Adrenal gland (tissue), 9 donors: ENCODE measurements at regions not wholly inside any gene's neighbourhood (a gene's known extent, or its start where the extent isn't known, plus 50 kb on each side); places are given as distances from the start of the nearest gene placed in this dataset.

Experiments used
- DNase-seq, 7 donors: peaks; one replicate each; pipeline ENCODE4 v3.0.0-alpha.2; 2019 to 2020
- H3K27ac ChIP-seq, 5 donors: fragments of 200-600 bp; sonication (generic) in 4 of 5; 1 replicate in 3 of 5; 2 replicates in 2 of 5; pipeline versions ENCODE4 v1.5.1 to v1.8.0; 2016 to 2020; ENCODE audit warnings: mild to moderate bottlenecking in 1 of 5
- H3K27me3 ChIP-seq: fragments of 200-600 bp; 2 replicates; pipeline ENCODE4 v1.8.0; 2021
- H3K36me3 ChIP-seq, 2 donors: fragments of 200-600 bp; replicated peaks in 1 of 2; 1 replicate in 1 of 2; 2 replicates in 1 of 2; pipeline versions ENCODE4 v1.5.1 to v1.8.0; 2018 to 2022
- H3K4me1 ChIP-seq, 2 donors: fragments of 200-600 bp; replicated peaks in 1 of 2; 1 replicate in 1 of 2; 2 replicates in 1 of 2; pipeline versions ENCODE4 v1.5.1 to v1.8.0; 2018 to 2021
- H3K4me3 ChIP-seq, 4 donors: fragments of 200-600 bp; sonication (generic) in 3 of 4; one replicate each; pipeline ENCODE4 v1.5.1; 2016 to 2018
- H3K9me3 ChIP-seq, 3 donors: fragments of 200-600 bp; sonication (generic) in 1 of 3; replicated peaks in 1 of 3; 1 replicate in 2 of 3; 2 replicates in 1 of 3; pipeline versions ENCODE4 v1.5.1 to v1.8.0; 2016 to 2021
- POLR2A ChIP-seq, 2 donors: fragments of 450-650 bp; IDR thresholded peaks; one replicate each; pipeline ENCODE4 v1.6.1; 2017; ENCODE audit warnings: antibody characterized with exemption in 2 of 2, mild to moderate bottlenecking in 2 of 2, moderate library complexity in 1 of 2
- WGBS, 4 donors: extraction: QIAGEN DNeasy Blood & Tissue Kit in 2 of 4; methylation state at CpG; one replicate each; pipeline versions ENCODE4 v1.1.5 to v1.1.7; 2013 to 2017; 5-methylcytosine and 5-hydroxymethylcytosine counted together
- intact Hi-C, 2 donors: fragments of 100-400 bp; cut with DNase I; formaldehyde crosslinking; loops; one replicate each; pipeline versions ENCODE4 v1.14.1 to v1.15.0; 2022 to 2023
- TF ChIP-seq, protein P1 (sequence below), 6 experiments: fragments of 450-650 bp in 4 of 6; fragments of 200-600 bp in 2 of 6; sonication (generic) in 1 of 6; IDR thresholded peaks; 1 replicate in 5 of 6; 2 replicates in 1 of 6; pipeline versions ENCODE4 v1.5.1 to v1.8.0; 2016 to 2021; ENCODE audit warnings: antibody characterized with exemption in 6 of 6, mild to moderate bottlenecking in 2 of 6, moderate library complexity in 1 of 6
- donor health status: healthy with polysubstance abuse.
- donor health status: Bipolar disorder and iron deficiency.
- donor health status: DM: yes; HTN: yes; CAD: no.
- donor health status: DM: no; HTN: no; CAD: no.
- donor health status: DM: no; HTN: no; CAD: no.

DNA sequence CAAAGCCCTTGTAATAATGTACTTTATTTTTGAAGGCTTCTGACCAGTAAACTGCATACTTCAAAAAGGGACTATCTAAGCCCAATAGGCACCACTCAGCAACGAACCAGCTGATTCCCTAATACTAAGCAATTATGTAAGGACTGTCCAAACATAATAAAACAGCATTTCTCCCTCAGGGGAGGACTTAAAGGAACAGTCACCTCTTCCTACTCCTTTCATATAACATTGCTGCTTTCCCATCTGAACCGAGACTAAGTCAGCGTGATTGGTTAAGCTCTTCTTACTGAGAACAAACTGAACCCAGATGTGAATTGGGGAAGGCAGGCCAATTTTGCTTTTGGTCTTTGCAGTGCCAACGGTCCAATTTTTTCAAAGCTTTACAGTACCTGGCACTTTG lies 420.0 kb downstream of the METTL15 start:
- WGBS, 4 donors = 77 to 86% (median 82%) methylated on average over 4 of the region's 4 CpGs
- intact Hi-C loops = loop anchor here in 1 of 2 donors (5.0 kb wide), 1 partner anchor 831 kb away; no protein-coding TSS in a partner anchor
- TF ChIP-seq, protein P1, sequence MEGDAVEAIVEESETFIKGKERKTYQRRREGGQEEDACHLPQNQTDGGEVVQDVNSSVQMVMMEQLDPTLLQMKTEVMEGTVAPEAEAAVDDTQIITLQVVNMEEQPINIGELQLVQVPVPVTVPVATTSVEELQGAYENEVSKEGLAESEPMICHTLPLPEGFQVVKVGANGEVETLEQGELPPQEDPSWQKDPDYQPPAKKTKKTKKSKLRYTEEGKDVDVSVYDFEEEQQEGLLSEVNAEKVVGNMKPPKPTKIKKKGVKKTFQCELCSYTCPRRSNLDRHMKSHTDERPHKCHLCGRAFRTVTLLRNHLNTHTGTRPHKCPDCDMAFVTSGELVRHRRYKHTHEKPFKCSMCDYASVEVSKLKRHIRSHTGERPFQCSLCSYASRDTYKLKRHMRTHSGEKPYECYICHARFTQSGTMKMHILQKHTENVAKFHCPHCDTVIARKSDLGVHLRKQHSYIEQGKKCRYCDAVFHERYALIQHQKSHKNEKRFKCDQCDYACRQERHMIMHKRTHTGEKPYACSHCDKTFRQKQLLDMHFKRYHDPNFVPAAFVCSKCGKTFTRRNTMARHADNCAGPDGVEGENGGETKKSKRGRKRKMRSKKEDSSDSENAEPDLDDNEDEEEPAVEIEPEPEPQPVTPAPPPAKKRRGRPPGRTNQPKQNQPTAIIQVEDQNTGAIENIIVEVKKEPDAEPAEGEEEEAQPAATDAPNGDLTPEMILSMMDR (IDR thresholded peaks at IDR 0.05) = no peak
- no peak for TF ChIP-seq POLR2A (IDR thresholded peaks at IDR 0.05)

GRCh38 chr11:28526406-28526751 lies 418.2 kb downstream of the METTL15 start:
- H3K27me3 ChIP-seq = no peaks in the 10 kb centered on the region
- H3K4me1 ChIP-seq = no peaks in the 10 kb centered on the region
- H3K9me3 ChIP-seq = no peaks in the 10 kb centered on the region
- H3K4me3 ChIP-seq = no peak overlapping the region
- H3K36me3 ChIP-seq = no peaks in the 10 kb centered on the region
- WGBS, 4 donors = 95 to 100% (median 96%) methylated on average over 1 of the region's 1 CpG
- H3K27ac ChIP-seq = no peak overlapping the region
- DNase-seq = no peak
- TF ChIP-seq, protein P1 (IDR thresholded peaks at IDR 0.05) = no peak
- no peak for TF ChIP-seq POLR2A (IDR thresholded peaks at IDR 0.05)
- intact Hi-C loops = loop anchor here in 1 of 2 donors (5.0 kb wide), 1 partner anchor 829 kb away; no protein-coding TSS in a partner anchor

More for the DNA sequence above, 420.0 kb downstream of the METTL15 start:
- H3K36me3 ChIP-seq = no peaks in the 10 kb centered on the region
- H3K4me1 ChIP-seq = no peaks in the 10 kb centered on the region
- H3K27me3 ChIP-seq = no peaks in the 10 kb centered on the region
- DNase-seq = no peak
- H3K9me3 ChIP-seq = no peaks in the 10 kb centered on the region
- no peak overlapping the region for H3K27ac ChIP-seq
- H3K4me3 ChIP-seq = no peak overlapping the region

DNA sequence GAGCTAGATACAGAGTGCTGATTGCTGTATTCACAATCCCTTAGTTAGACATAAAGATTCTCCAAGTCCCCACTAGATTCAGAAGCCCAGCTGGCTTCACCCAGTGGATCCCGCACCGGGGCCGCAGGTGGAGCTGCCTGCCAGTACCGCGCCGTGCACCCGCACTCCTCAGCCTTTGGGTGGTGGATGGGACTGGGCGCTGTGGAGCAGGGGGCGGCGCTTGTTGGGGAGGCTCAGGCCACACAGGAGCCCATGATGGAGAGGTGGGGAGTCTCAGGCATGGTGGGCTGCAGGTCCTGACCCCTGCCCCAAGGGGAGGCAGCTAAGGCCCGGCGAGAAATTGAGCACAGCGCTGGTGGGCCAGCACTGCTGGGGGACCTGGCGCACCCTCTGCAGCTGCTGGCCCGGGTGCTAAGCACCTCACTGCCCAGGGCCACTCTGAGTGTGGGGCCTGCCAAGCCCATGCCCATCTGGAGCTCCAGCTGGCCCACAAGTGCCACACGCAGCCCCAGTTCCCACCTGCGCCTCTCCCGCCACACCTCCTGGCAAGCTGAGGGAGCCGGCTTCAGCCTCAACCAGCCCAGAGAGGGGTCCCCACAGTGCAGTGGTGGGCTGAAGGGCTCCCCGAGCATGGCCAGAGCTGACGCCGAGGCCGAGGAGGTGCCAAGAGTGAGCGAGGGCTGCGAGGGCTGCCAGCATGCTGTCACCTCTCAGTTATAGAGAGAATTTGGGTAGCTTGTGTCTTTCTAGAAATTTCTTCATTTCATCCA lies 417.6 kb downstream of the METTL15 start:
- 92 to 100% (median 95%) methylated on average over 1 to 25 of the region's 25 CpGs for WGBS, 4 donors
- intact Hi-C loops = loop anchor here in 1 of 2 donors (5.0 kb wide), 1 partner anchor 829 kb away; no protein-coding TSS in a partner anchor

GRCh38 chr11:28524098-28524497 lies 415.9 kb downstream of the METTL15 start:
- H3K27me3 ChIP-seq = no peaks in the 10 kb centered on the region
- intact Hi-C loops = no loop called here
- DNase-seq = no peak
- H3K4me1 ChIP-seq = peaks cover 0 to 6% of the 10 kb centered on the region in 2 donors
- no peaks in the 10 kb centered on the region for H3K36me3 ChIP-seq
- WGBS, 4 donors = 46 to 59% (median 48%) methylated on average over 1 of the region's 1 CpG
- TF ChIP-seq, protein P1 (IDR thresholded peaks at IDR 0.05) = no peak
- no peak for TF ChIP-seq POLR2A (IDR thresholded peaks at IDR 0.05)
- no peaks in the 10 kb centered on the region for H3K9me3 ChIP-seq
- H3K27ac ChIP-seq = no peak overlapping the region
- no peak overlapping the region for H3K4me3 ChIP-seq

More for the DNA sequence above, 417.6 kb downstream of the METTL15 start:
- Histone ChIP-seq H3K4me1 (peaks cover 0 to 2% of the 10 kb centered on the region in 2 donors), H3K4me3 (no peak overlapping the region), H3K27me3 (no peaks in the 10 kb centered on the region), H3K9me3 (no peaks in the 10 kb centered on the region), H3K27ac (no peak overlapping the region), H3K36me3 (no peaks in the 10 kb centered on the region)
- no peak for DNase-seq
- TF ChIP-seq, protein P1 (IDR thresholded peaks at IDR 0.05) = no peak
- TF ChIP-seq POLR2A (IDR thresholded peaks at IDR 0.05) = no peak
